ENCODE measurements at regions not wholly inside any gene's neighbourhood (a gene's known extent, or its start where the extent isn't known, plus 50 kb on each side); places are given as distances from the start of the nearest gene placed in this dataset.

- H3K4me1 Mint-ChIP-seq (ENCODE audit: low read depth, unreplicated experiment) = no peaks in the 10 kb centered on the region
- no TSS peak for BruUV-seq (replicated peaks)
- CTCF ChIA-PET = no interaction called here
- H3K27ac Mint-ChIP-seq (ENCODE audit: unreplicated experiment) = no peak overlapping the region
- no peak for DNase-seq
- H3K4me3 Mint-ChIP-seq (ENCODE audit: low read depth, unreplicated experiment) = no peak overlapping the region
- peaks cover 61% of the 10 kb centered on the region for H3K27me3 Mint-ChIP-seq (ENCODE audit: unreplicated experiment)
- no peak for TF ChIP-seq CTCF (IDR thresholded peaks at IDR 0.05; ENCODE audit: unreplicated experiment)
- intact Hi-C loops (cut with micrococcal nuclease; ENCODE audit: unreplicated experiment) = no loop called here
- H3K9me3 Mint-ChIP-seq (ENCODE audit: low read depth, unreplicated experiment) = peaks cover 6% of the 10 kb centered on the region
- no peaks in the 10 kb centered on the region for H3K36me3 Mint-ChIP-seq (ENCODE audit: insufficient read depth, unreplicated experiment)
Observed at GRCh38 chr5:174159327-174160114, 114.0 kb downstream of the NSG2 start.

GRCh38 chr5:174165406-174165805 is 119.9 kb downstream of the NSG2 start:
- H3K27me3 Mint-ChIP-seq (ENCODE audit: unreplicated experiment) = peaks cover 57% of the 10 kb centered on the region

GRCh38 chr5:174166231-174167079 is 120.9 kb downstream of the NSG2 start:
- peaks cover 57% of the 10 kb centered on the region for H3K27me3 Mint-ChIP-seq (ENCODE audit: unreplicated experiment)
- no peaks in the 10 kb centered on the region for H3K4me1 Mint-ChIP-seq (ENCODE audit: low read depth, unreplicated experiment)
- intact Hi-C loops (cut with micrococcal nuclease; ENCODE audit: unreplicated experiment) = no loop called here
- CTCF ChIA-PET = interaction anchor here (0.6 to 0.7 kb wide), 2 partner anchors 28 to 513 kb away, joined by 4 to 5 read pairs; no protein-coding TSS in a partner anchor
- H3K36me3 Mint-ChIP-seq (ENCODE audit: insufficient read depth, unreplicated experiment) = peaks cover 11% of the 10 kb centered on the region
- H3K4me3 Mint-ChIP-seq (ENCODE audit: low read depth, unreplicated experiment) = no peak overlapping the region
- no TSS peak for BruUV-seq (replicated peaks)
- no peak for TF ChIP-seq CTCF (IDR thresholded peaks at IDR 0.05; ENCODE audit: unreplicated experiment)
- H3K27ac Mint-ChIP-seq (ENCODE audit: unreplicated experiment) = no peak overlapping the region
- no peak for DNase-seq
- H3K9me3 Mint-ChIP-seq (ENCODE audit: low read depth, unreplicated experiment) = no peaks in the 10 kb centered on the region

More at GRCh38 chr5:174165406-174165805, 119.9 kb downstream of the NSG2 start:
- Mint-ChIP-seq H3K4me1 (ENCODE audit: low read depth, unreplicated experiment) (no peaks in the 10 kb centered on the region), H3K4me3 (ENCODE audit: low read depth, unreplicated experiment) (no peak overlapping the region), H3K36me3 (ENCODE audit: insufficient read depth, unreplicated experiment) (peaks cover 11% of the 10 kb centered on the region), H3K27ac (ENCODE audit: unreplicated experiment) (no peak overlapping the region), H3K9me3 (ENCODE audit: low read depth, unreplicated experiment) (no peaks in the 10 kb centered on the region)
- TF ChIP-seq CTCF (IDR thresholded peaks at IDR 0.05; ENCODE audit: unreplicated experiment) = no peak
- CTCF ChIA-PET = no interaction called here
- no TSS peak for BruUV-seq (replicated peaks)
- DNase-seq = no peak
- intact Hi-C loops (cut with micrococcal nuclease; ENCODE audit: unreplicated experiment) = no loop called here

DNA sequence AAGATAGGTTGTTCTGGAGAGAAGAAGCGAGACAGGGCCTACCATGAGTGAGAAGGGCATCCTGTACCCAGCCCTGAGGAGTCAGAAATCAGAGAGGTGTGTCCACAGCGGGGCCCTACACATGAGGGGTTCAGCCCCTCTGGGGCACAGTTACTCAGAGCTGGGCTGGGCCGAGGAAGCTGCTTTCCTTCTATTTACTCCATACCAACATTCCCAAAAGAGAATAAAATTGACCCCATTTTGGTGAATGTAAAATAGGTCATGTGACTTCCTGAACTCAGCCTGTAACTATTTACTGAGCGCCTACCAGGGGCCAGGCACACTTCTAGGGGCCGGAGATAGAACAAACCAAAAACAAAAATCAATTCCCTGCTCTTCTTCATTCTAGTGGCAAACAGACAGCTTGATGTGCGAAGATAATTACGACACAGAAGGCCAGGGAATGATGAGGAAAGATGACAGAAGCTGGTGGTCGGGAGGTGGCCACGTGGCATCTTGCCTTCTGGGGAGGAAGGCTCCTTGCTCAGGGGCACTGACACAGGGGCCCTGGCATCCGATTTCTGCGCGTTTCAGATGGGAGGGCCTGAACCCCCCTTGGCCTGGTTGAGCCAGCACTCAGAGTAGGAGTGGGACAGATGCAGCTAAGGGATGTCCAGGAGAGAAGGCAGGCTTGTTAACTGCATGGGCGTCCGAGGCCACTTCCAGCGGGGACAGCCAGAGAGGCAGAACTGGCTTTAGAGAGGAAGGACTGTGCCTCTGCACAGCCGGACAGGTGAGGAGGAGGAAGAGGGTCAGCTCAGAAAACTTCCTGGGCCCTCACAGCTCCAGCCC is 121.8 kb downstream of the NSG2 start:
- intact Hi-C loops (cut with micrococcal nuclease; ENCODE audit: unreplicated experiment) = no loop called here
- BruUV-seq (replicated peaks) = no TSS peak
- no peaks in the 10 kb centered on the region for H3K4me1 Mint-ChIP-seq (ENCODE audit: low read depth, unreplicated experiment)
- TF ChIP-seq CTCF (IDR thresholded peaks at IDR 0.05; ENCODE audit: unreplicated experiment) = no peak
- peaks cover 58% of the 10 kb centered on the region for H3K27me3 Mint-ChIP-seq (ENCODE audit: unreplicated experiment)
- CTCF ChIA-PET = interaction anchor here (0.6 kb wide), 1 partner anchor 27 kb away, joined by 5 read pairs; no protein-coding TSS in a partner anchor
- no peak overlapping the region for H3K27ac Mint-ChIP-seq (ENCODE audit: unreplicated experiment)
- no peaks in the 10 kb centered on the region for H3K9me3 Mint-ChIP-seq (ENCODE audit: low read depth, unreplicated experiment)
- H3K36me3 Mint-ChIP-seq (ENCODE audit: insufficient read depth, unreplicated experiment) = peaks cover 11% of the 10 kb centered on the region
- no peak for DNase-seq
- no peak overlapping the region for H3K4me3 Mint-ChIP-seq (ENCODE audit: low read depth, unreplicated experiment)

Measured in Calu3 (cell line).